Dermis microvascular lymphatic vessel endothelial cell (primary cell): ENCODE measurements at regions not wholly inside any gene's neighbourhood (a gene's known extent, or its start where the extent isn't known, plus 50 kb on each side); places are given as distances from the start of the nearest gene placed in this dataset.
"Not testable (repeated sequence)": the region's sequence is repeated elsewhere in the genome, so short reads cannot be mapped to it uniquely, and the experiment has no call there.

Source experiments
- DNase-seq, 2 donors: peaks; one replicate each; pipeline versions ENCODE4 v3.0.0 to v3.0.0-alpha.2; 2010; ENCODE audit warnings: low read depth in 2 of 2

DNA sequence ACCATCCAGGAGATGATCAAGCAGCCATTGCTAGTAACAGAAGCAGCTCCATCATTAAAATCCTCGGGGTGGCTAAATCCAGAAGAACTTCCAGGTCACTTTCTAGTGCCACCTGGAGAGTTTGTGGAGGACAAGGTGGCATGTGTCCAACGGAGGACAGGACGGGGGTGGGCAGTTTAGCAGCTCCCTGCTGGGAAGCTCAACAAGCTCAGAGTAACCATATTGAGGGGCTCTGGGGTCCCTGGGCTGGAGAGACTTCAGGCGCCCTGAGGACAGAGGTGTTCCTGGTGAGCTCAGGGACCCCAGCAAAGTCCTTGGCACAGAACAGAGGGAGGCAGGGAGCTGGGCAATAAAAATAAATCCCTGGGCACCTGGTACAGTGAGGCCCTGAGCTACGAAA is 140.0 kb upstream of the FHL2 start:
- DNase-seq: no peak

DNA sequence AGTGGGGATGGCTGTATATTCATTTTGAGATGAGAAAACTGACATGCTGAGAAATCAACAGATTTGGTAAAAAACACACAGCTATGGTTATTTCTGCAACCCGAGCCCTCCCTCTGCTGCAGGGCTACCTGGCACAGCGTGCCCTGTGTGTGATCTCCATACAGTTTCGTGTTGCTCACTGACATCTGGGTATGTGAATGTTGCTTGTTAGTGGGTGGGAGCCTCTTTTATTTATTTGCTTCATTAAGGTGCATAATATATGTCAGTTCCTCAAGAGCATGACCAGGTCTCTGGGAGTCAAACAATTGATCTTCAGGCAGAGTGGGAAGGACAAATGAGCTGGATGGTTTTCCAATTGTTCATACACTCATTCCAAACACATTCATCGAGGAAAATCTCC is 139.1 kb upstream of the FHL2 start:
- no peak for DNase-seq

DNA sequence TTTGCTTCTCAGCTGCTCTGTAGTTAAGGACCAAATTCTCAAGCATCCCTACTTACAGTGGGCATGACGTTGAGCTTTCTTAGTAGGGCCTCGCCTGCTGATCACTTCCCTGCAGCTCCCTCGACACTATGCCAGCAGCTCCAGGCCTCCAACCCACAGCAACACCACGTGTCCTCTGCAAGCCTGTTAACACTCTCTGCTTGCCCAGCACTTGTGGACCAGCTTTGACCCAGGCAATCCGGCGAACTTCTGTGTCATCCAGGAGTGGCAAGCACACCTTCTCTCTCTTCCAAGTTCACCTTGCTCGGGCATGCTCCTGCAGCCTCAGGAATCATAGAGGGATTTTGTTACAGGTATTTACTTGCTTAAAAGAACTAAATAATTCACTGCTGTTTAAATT is 138.6 kb upstream of the FHL2 start:
- DNase-seq: no peak

DNA sequence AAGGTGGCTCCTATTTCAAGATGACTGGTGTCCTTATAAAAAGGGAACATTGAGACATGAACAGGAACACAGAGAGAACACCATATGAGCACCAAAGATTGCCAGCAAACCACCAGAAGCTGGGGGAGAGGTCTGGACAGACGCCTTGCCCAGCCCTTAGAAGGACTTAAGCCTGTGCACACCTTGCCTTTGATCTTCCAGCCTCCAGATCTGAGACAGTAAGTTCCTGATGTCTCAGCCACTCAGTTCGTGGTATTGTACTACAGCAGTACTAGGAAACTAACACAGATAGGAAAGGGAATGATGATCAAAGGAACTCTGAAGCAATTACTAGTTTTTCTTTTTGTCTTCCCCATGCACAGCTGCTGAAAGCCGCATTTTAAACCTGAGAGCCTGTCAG is 137.3 kb upstream of the FHL2 start:
- DNase-seq: no peak

DNA sequence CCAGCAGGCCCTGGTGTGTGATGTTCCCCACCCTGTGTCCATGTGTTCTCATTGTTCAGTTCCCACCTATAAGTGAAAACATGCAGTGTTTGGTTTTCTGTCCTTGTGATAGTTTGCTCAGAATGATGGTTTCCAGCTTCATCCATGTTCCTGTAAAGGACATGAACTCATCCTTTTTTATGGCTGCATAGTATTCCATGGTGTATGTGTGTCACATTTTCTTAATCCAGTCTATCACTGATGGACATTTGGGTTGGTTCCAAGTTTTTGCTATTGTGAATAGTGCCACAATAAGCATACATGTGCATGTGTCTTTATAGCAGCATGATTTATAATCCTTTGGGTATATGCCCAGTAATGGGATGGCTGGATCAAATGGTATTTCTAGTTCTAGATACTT is 130.4 kb upstream of the FHL2 start:
- DNase-seq: not testable (repeated sequence)

DNA sequence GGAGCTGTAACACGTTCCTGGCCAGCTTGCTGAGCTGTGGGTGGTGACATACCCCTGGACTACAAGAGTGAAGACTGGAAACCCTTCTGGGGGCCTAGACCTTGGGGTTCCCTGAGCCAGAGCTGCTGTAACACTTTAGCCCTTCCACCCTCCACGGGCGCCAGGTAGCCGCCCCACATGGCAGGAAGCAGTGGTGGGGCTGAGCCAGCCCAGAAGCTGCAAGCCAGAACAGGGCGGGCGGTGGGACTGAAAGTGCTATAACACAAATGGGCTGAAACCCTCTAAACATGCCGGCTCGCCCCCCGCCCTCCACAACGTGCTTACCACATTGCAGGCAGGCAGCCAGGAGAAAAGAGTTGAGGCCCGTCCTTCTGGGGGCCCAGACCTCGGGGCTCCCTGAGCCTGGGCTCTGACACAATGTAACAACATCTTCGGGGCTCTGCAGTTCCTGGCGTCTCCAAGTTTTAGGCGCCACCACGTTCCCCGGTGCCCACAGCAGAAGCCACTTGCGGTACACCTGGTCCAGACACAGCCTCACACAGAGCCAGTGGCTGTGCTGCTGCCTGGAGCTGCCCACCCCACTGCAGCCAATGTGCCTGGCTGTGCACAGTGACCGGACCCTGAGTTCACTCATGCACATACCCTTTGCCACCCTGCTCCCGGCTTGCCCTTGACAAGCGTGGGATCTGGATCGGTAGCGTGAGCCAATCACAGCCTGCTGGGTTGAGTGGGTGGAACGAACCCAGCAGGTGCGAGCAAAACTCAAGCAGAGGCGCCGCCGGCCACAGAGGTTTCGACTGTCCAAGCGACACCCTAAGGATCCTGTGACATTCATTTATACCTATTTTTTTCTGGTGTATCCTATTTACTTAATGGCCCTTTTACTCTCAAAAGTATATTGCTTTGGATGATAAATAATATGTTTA is 127.4 kb upstream of the FHL2 start:
- DNase-seq: no peak

DNA sequence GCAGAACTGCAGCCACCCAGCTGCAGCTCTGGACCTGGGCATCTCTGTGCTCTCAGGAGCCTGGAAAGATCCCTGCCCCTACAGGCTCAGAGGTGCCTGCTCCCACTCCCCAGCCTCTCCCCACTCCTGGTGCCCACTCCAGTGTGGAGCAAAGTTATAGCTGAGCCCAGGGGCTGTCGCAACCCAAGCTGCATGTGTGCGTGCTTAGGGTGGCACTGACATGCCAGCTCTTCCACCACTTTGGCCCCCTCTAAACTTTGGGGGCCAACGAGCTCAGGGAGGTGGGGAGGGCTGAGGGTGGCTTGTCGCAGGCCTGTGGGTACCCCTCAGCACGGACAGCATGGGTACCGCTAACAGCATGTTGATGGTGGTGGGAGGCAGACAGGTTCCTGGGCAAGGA is 126.3 kb upstream of the FHL2 start:
- DNase-seq: no peak

DNA sequence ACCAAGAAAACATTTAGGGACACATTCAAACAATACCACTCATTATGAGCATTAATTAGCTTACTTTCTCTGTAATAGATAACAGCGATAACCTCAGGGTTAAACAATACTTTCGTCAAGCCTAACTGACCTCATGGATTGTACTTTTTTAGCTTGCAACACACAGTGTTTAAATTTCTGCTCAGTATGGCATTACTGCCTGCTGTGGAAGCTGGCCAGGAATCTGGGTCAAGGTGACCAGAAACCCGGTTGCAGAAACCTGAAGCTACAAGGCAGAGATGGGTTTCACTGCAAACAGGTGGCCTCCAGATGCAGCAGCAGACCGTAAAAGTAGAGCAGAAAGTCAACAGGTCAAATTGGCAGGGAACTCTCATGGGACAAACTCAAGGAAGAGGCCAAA is 123.8 kb upstream of the FHL2 start:
- no peak for DNase-seq

DNA sequence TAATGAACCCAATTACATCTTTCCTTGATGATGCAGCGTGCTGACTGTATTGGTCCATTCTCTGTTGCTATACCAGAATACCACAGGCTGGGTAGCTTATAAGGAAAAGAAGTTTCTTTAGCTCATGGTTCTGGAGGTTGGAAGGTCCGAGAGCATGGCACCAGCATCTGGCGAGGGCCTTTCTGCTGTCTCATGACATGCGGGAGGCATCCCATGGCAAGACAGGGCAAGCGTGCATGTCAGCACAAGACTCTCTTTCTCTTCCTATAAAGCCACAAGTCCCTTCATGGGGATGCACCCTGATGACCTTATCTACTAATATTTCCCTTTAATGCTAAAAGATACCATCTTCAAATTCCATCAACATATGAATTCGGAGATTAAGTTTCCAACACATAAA is 122.8 kb upstream of the FHL2 start:
- DNase-seq: no peak

DNA sequence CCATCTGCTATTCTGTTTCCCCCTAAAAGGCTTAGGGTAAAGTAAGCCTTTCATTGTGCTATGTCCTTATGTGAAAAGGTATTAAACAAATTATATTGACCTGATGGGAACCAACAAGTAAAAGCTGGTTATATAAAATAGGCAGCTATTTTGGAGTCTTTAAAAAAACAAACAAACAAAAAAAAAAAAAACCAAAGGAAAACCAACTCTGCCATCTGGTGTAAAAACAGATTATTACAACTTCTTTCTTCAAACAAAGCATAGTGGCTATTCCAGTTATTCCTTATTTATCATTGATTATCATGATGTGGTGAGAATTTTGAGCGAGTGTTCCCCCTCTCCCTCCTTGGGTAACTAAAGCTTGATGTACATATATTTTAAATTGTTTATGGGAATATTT is 122.3 kb upstream of the FHL2 start:
- DNase-seq: peak; percentile 14 to 30

DNA sequence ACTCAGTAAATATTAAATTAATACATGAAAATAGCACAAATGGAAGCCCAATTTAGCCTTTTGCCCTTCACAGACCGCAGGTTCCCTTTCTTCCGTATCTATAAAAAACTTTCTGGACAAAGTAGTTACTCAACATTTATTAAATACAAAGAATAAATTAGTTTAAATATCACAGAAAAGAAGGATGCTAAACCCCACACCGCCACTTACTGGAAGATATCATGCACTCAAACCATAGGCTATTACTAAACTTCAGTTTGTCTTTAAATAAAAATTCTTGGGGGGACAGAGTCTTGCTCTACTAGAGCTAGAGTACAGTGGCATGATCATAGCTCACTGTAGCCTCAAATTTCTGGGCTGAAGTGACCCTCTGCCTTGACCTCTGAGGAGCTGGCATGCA is 120.7 kb upstream of the FHL2 start:
- no peak for DNase-seq

DNA sequence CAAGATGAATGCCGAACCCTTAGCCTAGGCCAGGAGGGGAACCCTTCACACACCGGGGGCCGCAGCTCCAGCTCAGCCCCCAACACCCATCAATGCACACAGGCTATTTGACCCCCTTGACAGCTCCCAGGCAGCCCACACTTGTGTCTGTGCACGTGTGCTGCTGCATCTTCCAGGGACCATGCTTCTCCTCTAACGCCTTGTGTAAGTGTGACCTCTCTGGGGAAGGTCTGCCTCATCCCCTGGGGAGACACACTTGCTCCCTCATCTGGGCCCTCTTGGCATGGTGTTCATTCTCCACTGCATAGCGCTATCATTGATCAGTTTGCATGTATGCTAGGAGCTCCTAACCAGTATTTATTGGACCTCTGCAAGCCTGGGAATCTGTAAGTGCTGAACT is 120.0 kb upstream of the FHL2 start:
- DNase-seq: no peak

DNA sequence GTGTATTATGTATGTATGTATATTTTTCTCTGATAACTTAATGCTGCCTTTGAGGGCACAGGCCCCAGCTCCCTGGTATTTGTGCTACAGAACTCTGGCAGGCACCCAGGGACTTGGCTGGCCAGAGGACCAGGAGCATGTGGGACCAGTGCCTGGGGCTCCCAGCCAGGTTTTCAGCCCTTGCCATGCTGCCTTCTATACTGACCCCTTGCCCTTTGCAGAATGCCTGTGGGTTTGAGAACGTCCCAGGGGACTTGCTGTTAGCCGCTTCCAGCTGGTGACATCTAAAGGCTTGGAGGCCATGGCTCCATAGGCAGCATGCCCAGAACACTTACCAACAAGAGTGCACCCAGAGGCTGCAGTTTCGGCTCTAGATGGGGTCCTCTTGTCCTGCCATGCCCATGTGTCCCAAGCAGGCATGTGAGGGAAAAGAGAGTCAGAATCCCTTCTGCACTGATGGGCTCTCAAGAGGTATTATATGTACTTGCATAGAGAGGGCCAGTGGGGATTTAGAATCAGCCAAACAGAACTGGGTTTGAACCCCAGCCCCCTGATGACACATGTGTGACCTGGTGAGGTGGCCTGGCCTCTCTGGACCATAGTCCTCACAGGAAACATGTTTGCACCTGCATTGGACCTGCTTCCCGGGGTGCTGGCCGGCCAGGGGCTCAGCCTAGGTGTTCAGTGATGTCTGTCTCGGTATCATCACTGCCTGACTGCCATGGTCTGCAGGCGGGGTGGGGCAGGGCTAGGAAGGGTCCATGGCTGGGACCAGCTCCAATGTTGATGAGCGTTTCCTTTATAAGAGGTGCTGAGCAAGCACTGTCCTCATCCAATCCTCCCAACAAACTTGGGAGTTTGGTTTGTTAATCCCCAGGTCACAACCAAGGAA is 119.2 kb upstream of the FHL2 start:
- peak in 1 of 2 donors; percentile 10 for DNase-seq

DNA sequence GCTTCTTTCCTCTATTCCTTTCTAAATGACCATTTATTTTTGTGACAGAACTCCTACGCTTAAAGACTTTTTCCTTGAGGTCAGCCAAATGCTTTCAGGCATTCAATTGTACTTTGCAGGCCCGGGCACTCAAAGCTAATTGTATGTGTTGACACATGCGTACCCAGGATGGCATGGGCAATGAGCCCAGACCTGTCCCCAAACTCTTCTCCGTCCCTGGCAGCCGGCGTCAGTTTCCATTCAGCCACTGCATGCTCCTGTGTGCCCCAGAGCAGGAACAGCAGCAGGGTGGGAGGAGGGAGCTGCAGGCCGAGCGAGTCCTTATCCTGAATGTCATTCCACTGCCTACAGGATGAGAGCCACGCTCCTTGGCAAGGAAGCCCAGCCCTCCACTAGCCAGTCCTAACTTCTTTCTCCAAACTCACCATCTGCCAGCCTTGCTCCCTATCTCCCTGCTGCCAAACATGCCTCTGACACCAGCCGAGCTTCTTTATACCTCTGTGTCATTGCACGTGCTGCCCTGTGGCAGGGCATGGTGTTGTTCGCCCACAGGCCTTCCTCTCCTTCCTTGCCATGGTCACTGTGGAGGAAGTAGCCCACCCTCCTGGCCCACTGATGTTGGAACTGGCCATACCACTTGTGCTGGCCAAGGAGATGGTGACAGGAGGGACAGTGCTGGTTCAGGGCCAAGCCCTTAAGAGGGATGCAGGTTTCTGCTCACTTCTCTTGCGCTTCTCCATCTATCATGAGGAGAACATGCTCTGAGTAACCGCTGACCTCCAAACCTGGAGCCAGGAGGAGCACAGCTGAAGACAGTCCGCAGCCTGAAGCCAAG is 116.9 kb upstream of the FHL2 start:
- no peak for DNase-seq

DNA sequence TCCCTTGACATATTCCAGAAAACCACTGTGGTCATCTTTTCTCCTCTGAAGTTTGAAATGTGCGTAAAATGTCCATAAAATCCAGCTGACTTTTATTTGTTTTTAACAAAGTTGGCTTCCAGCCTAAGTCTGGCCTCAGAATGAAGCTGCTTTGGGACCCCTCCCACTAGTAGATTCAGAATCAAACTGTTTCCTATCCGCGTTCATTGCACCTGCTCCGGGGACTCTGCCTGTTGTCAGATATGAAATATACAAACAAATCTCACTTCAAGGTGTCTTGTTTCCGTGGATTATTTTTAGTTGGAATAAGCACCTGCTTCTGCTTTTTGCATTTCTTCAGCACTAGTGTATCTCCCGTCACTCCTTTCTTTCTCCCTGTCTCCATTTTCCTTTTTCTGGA is 115.7 kb upstream of the FHL2 start:
- DNase-seq: no peak

DNA sequence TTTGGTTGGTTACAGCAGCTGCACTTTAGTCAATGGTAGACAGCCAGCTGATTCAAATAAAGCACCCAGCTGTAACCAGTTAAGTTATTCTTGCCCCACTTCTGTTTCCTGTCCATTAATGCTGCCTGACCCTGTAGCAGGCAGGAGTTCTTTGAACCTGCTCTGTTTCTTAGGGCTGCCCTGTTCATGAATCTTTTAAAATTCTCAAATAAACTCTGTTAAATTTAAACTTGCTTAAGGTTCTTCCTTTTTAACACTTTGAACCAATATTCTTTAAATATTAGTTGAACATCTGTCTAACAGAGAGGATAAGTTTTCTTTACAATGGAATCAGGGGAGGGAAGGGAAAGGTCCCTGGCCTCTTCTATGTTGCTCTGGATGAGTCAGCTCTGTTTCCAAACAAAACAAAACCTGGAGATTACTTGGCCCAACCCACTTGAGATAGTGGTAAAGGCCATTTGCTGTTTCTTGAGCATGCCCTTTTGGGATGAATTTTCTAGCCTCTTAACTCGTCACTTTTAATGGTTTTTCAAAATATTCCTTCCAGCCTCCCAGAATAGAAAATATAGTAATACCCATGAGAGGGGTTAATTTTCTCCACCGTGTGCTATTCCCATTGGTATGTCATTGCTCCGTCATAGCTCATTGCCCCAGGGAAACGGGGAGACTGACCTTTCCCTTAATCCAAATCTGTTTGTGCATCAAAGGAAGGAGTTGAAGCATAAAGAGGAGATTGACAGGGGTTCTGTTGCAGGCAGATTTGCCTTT is 112.1 kb upstream of the FHL2 start:
- peak in 1 of 2 donors; percentile 44 for DNase-seq

DNA sequence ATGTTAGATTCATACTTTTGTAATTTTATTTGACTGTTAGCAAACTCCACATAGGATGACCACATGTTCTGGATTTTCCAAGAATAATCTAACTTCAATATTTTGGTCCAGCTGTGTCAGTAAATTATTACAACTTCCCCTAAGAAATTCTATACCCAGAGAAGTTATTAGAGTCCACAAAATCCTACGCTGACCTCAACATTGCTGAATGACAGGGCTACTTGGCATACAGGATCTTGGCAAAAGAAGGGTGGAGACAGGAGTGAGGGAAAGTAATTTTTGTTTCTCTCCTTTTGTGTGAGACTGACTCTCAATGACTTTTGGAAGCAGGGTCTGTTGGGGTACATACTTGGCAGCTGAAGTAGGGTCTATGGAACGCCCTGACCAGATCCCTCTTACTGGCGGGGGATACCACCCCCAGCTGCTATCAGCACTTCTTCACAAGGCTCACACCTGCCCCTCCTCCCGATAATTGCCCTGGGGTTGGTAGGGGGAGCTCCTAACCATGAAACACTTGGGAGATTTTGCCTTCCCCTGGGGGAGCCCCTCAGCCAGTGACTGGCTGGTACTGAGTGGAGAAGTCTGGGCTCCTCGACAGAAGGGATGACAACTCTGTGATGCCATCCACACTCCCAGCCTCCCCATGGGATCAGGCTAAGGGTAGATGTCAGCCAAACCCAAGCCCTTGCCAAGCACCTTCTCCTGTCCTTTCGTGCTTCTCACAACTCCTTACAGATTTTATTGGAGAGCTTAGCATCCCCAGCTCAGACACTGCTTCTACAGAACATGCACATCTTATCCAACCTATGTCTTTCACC is 110.6 kb upstream of the FHL2 start:
- no peak for DNase-seq

DNA sequence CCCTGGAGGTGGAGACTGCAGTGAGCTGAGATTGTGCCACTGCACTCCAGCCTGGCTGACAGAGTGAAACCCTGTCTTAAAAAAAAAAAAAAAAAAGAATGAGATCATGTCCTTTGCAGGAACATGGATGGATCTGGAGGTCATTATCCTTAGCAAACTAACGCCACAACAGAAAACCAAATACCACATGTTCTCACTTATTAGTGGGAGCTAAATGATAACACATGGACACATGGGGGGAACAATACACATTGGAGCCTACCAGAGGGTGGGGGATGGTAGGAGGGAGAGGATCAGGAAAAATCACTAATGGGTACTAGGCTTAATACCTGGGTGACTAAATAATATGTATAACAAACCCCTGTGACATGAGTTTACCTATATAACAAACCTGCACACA is 108.0 kb upstream of the FHL2 start:
- not testable (repeated sequence) for DNase-seq

DNA sequence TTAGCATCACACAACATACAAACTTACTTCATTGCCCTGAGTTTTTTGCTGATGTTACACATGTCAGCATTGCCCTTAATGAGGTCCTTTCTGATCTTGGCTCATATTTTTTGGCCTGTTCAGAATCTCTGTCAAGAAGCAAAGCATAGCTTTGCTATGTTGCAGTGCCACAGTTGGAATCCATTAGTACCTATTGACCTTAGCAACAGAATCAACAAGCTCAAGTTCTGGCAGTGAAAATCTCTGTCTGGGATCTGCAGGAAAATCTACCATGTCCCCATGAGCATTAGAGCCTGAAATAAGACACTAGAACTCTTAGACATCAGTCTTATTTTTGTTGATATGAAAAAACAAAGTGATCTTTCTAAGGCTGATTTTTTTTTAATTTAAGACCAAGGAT is 105.6 kb upstream of the FHL2 start:
- no peak for DNase-seq
